GM19043 (cell line): ENCODE measurements at regions not wholly inside any gene's neighbourhood (a gene's known extent, or its start where the extent isn't known, plus 50 kb on each side); places are given as distances from the start of the nearest gene placed in this dataset.
"Not testable (repeated sequence)": the region's sequence is repeated elsewhere in the genome, so short reads cannot be mapped to it uniquely, and the experiment has no call there.

Source experiments
- ATAC-seq: cut with Tn5 transposase; IDR thresholded peaks from one replicate; pipeline ENCODE4 v1.9.1; 2021; ENCODE audit warnings: low read depth; ENCODE audit not compliant: unreplicated experiment

GRCh38 chr11:13216019-13216710 is 61.4 kb upstream of the BMAL1 start:
- no peak for ATAC-seq

DNA sequence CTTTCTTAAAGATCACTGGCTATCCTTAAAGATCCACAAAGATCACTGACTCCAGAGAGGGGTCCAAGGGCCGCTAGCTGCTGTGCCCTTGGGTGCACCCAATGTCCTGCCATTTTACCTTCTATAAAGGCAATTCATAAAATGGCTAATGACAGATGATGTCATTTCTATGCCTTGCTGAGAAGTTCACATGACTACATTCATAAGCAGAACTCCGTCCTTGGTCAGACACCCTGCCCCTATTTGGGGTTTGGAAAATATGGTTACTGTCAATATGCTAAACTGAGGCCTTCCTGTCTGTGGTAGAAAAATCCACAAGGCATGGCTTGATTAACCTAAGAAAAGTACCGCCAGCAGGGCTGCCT is 60.9 kb upstream of the BMAL1 start:
- no peak for ATAC-seq

GRCh38 chr11:13218685-13219084 is 58.9 kb upstream of the BMAL1 start:
- ATAC-seq = not testable (repeated sequence)

GRCh38 chr11:13220148-13220547 is 57.4 kb upstream of the BMAL1 start:
- no peak for ATAC-seq

- no peak for ATAC-seq
Observed at GRCh38 chr11:13221722-13222121, 55.9 kb upstream of the BMAL1 start.

DNA sequence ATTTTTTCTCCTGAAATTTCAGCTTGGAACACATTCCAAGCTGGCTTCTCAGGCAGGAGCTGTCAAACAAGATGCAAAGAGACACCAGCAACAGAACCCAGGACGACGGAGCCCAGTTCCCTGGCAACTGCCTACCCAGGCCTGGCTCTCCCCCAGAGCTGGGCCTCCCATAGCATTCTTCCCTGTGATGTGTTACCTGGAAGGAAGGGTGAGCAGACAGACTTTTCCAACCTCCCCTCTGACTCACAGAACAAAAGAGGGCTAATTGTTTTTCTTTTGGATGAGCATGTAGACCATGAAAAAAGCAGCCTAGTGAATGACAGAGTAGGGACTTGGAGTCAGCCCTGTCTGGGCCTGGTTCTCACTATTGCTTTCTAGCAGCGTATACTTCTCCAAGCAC is 55.3 kb upstream of the BMAL1 start:
- ATAC-seq = no peak

DNA sequence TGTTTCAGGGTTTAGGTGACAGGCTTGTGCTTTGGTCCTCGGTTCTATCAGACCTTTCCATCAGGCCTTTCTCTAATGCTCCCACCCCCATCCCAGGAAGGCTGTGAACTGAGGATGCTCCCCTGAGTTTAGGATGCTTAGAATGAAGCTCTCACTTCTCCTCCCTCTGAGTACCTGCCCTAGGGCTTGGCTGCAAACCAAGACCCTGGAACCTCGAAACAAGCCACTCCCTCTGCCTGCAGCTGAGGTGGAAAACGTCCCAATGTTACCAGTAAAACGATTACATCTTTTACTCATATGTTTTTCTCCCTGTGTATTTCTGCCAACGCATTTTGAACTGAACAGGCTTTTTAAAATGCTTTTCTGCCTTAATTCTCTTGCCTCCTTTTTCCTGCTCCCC is 54.5 kb upstream of the BMAL1 start:
- no peak for ATAC-seq

DNA sequence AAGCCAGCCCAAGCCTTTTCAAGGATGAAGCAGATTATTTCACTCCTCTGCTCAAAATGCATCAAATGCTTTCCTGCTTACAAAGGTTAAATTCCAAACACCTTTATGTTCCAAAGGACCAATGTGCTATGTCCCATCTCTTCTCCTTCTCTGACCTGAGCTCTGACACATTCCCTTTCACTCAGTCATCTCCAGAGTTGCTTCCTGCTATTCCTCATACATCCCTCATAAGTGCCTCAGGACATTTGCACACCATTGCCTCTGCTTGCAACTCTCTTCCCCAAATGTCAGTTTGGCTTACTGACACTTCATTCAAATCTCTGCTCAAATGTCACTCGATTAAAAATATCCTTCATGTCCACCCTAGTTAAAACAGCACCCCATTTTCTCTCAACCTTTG is 53.3 kb upstream of the BMAL1 start:
- no peak for ATAC-seq

DNA sequence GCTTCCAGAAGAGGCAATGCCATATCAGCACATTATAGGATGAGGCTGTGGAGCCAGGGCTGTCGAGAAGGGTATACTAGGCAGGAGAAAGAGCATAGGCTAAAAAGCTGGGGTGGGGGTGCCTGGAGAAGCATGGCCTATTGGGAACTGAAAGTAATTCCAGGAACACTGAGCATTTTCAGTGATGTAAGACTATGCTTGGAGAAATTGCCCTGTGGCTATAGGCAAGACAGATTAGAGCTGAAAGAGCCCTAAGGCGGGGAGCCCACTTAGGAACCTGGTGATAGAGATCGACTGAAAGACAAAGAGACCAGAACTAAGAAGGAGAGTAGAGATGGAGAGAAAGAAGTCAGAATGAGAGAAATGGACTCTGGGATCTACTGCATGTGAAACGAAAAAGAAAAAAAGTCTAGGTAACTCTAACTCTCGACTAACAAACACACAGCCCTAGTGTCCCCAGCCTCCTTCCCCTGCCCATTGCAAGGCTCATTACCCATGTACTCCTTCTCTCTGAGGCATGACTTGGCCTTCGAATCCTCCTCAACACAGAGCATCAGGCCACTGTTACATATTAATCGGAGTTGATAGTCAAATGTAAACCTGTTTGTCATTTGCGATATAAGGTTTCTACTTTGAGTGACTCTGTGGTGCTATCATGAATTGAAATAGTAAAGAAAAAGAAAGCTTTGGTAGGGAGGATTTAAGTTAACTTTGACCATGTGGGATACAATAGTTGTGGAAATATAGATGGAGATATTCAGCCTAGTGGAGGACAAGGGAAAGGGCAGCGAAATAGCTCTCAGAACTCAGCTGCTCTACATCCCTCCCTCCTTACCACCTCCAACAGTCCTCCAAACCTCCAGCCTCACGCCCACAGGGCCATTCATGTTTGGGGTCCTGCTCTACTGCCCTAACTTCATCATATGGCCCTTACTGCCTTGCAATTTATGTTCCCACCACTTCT is 52.3 kb upstream of the BMAL1 start:
- no peak for ATAC-seq

DNA sequence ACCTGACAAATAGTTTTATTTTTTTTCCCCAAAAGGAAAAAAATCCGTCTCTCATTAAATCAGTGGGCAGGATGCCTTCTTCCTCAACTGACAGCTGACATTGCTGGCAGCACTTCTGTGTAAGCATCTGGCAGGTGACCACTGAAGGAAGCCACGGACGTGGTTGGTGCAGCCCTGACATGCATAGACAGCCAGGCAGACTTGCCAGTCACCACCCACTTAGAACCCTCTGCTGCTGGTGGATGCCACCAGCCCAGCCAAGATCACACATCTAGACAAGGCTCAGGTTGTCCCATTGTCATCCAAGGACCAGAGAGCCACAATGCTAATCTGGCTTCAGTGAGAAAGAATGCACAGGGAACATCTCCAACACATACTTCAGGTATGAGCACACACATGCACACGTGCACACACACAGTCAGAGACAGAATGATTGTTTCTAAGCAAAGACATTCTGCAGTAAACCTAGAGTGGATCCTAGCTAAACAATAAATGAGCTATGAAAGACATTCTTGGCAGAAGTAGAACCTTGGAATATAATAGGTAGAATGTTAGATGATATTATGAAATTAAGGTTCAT is 49.8 kb upstream of the BMAL1 start:
- ATAC-seq = no peak
